ENCODE measurements at regions not wholly inside any gene's neighbourhood (a gene's known extent, or its start where the extent isn't known, plus 50 kb on each side); places are given as distances from the start of the nearest gene placed in this dataset.
"Not testable (repeated sequence)": the region's sequence is repeated elsewhere in the genome, so short reads cannot be mapped to it uniquely, and the experiment has no call there.

- DNase-seq (ENCODE audit: low read depth) = no peak
Observed at GRCh38 chr10:108338146-108338545, 1173.6 kb upstream of the SORCS1 start.

GRCh38 chr10:108336836-108337235 lies 1172.3 kb upstream of the SORCS1 start:
- no peak for DNase-seq (ENCODE audit: low read depth)

- DNase-seq (ENCODE audit: low read depth) = no peak
Observed at GRCh38 chr10:108327706-108328105, 1163.2 kb upstream of the SORCS1 start.

GRCh38 chr10:108323274-108323798 lies 1158.8 kb upstream of the SORCS1 start:
- no peak for DNase-seq (ENCODE audit: low read depth)

GRCh38 chr10:108319434-108320222 lies 1155.1 kb upstream of the SORCS1 start:
- no peak for DNase-seq (ENCODE audit: low read depth)

- not testable (repeated sequence) for DNase-seq (ENCODE audit: low read depth)
Observed at GRCh38 chr10:108315636-108316035, 1151.1 kb upstream of the SORCS1 start.

- no peak for DNase-seq (ENCODE audit: low read depth)
Observed at GRCh38 chr10:108307925-108308312, 1143.4 kb upstream of the SORCS1 start.

- DNase-seq (ENCODE audit: low read depth) = no peak
Observed at GRCh38 chr10:108307250-108307924, 1142.9 kb upstream of the SORCS1 start.

GRCh38 chr10:108303149-108303548 lies 1138.6 kb upstream of the SORCS1 start:
- no peak for DNase-seq (ENCODE audit: low read depth)

- DNase-seq (ENCODE audit: low read depth) = no peak
Observed at GRCh38 chr10:108301002-108301401, 1136.5 kb upstream of the SORCS1 start.

- no peak for DNase-seq (ENCODE audit: low read depth)
Observed at GRCh38 chr10:108290823-108291222, 1126.3 kb upstream of the SORCS1 start.

GRCh38 chr10:108275895-108276685 lies 1111.6 kb upstream of the SORCS1 start:
- DNase-seq (ENCODE audit: low read depth) = no peak

- no peak for DNase-seq (ENCODE audit: low read depth)
Observed at GRCh38 chr10:108260383-108260906, 1095.9 kb upstream of the SORCS1 start.

- DNase-seq (ENCODE audit: low read depth) = no peak
Observed at GRCh38 chr10:108254089-108254488, 1089.6 kb upstream of the SORCS1 start.

GRCh38 chr10:108252771-108253170 lies 1088.3 kb upstream of the SORCS1 start:
- DNase-seq (ENCODE audit: low read depth) = no peak

GRCh38 chr10:108250936-108251620 lies 1086.6 kb upstream of the SORCS1 start:
- no peak for DNase-seq (ENCODE audit: low read depth)

- no peak for DNase-seq (ENCODE audit: low read depth)
Observed at GRCh38 chr10:108249940-108250339, 1085.4 kb upstream of the SORCS1 start.

GRCh38 chr10:108244443-108245228 lies 1080.1 kb upstream of the SORCS1 start:
- DNase-seq (ENCODE audit: low read depth) = no peak

GRCh38 chr10:108241166-108241565 lies 1076.7 kb upstream of the SORCS1 start:
- DNase-seq (ENCODE audit: low read depth) = no peak

- no peak for DNase-seq (ENCODE audit: low read depth)
Observed at GRCh38 chr10:108238261-108238660, 1073.8 kb upstream of the SORCS1 start.

All from fibroblast of gingiva (primary cell).